ENCODE measurements at regions not wholly inside any gene's neighbourhood (a gene's known extent, or its start where the extent isn't known, plus 50 kb on each side); places are given as distances from the start of the nearest gene placed in this dataset.

DNA sequence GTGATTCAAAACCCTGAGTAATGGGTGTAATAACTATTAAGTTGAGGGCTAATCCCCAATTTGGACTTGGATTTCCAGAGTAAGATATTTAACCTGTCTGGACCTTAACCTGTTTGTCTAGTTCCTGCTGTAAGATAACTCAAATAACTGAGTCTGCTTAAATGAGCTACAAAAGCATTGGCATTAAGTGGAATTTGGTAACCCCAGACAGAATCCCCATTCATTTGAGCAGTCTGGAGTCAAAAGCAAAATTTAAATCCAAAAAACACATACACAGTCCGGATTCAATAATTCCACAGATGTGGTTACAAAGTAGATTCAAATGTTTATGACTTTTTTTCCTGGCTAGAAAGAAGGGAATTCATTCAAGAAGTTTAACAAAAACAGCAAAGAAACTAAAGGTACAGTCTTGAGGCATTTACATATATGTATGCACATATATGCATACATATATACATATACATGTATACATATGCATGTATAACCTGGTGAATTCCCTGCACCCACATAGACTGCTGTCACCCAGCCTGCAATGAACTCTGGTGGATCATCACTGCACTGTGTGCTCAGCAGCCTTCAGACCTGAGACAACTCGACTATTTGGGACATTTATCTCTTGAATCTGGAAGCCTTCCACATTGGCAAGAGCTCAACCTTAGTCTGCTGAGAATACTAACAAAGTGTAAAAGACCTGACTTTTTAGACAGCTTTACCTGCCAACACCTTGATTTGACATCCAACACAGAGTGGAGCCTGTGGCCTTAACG, 205.4 kb downstream of the LURAP1L start:
- no peak for TF ChIP-seq EZH2 (IDR thresholded peaks at IDR 0.05; ENCODE audit: insufficient read depth, low read length)
- TF ChIP-seq, protein P1, sequence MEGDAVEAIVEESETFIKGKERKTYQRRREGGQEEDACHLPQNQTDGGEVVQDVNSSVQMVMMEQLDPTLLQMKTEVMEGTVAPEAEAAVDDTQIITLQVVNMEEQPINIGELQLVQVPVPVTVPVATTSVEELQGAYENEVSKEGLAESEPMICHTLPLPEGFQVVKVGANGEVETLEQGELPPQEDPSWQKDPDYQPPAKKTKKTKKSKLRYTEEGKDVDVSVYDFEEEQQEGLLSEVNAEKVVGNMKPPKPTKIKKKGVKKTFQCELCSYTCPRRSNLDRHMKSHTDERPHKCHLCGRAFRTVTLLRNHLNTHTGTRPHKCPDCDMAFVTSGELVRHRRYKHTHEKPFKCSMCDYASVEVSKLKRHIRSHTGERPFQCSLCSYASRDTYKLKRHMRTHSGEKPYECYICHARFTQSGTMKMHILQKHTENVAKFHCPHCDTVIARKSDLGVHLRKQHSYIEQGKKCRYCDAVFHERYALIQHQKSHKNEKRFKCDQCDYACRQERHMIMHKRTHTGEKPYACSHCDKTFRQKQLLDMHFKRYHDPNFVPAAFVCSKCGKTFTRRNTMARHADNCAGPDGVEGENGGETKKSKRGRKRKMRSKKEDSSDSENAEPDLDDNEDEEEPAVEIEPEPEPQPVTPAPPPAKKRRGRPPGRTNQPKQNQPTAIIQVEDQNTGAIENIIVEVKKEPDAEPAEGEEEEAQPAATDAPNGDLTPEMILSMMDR (IDR thresholded peaks at IDR 0.05; ENCODE audit: insufficient read depth, low read depth, low read length) = no peak
